ENCODE measurements at regions not wholly inside any gene's neighbourhood (a gene's known extent, or its start where the extent isn't known, plus 50 kb on each side); places are given as distances from the start of the nearest gene placed in this dataset.

GRCh38 chr4:141416677-141417363 lies 196.1 kb downstream of the ZNF330 start:
- intact Hi-C loops (cut with DNase I) = no loop called here
- Histone ChIP-seq H3K27me3 (no peaks in the 10 kb centered on the region), H3K36me3 (no peaks in the 10 kb centered on the region), H3K4me1 (no peaks in the 10 kb centered on the region), H3K4me3 (no peak overlapping the region), H3K9me3 (no peaks in the 10 kb centered on the region), H3K27ac (no peak overlapping the region)
- no peak for TF ChIP-seq CTCF (IDR thresholded peaks at IDR 0.05)
- ATAC-seq (no peak), DNase-seq (no peak)

- Histone ChIP-seq H3K27ac (no peak overlapping the region), H3K4me1 (no peaks in the 10 kb centered on the region), H3K4me3 (no peak overlapping the region), H3K36me3 (no peaks in the 10 kb centered on the region), H3K9me3 (no peaks in the 10 kb centered on the region), H3K27me3 (no peaks in the 10 kb centered on the region)
- TF ChIP-seq CTCF (IDR thresholded peaks at IDR 0.05) = no peak
- ATAC-seq = no peak
- no peak for DNase-seq
- intact Hi-C loops (cut with DNase I) = no loop called here
These were observed 196.7 kb downstream of the ZNF330 start for GRCh38 chr4:141417387-141417786.

GRCh38 chr4:141425124-141425523 lies 204.4 kb downstream of the ZNF330 start:
- Histone ChIP-seq H3K27me3 (no peaks in the 10 kb centered on the region), H3K9me3 (no peaks in the 10 kb centered on the region), H3K27ac (no peak overlapping the region), H3K36me3 (no peaks in the 10 kb centered on the region), H3K4me3 (no peak overlapping the region), H3K4me1 (no peaks in the 10 kb centered on the region)
- TF ChIP-seq CTCF (IDR thresholded peaks at IDR 0.05) = no peak
- intact Hi-C loops (cut with DNase I) = no loop called here
- ATAC-seq (no peak), DNase-seq (no peak)

- Histone ChIP-seq H3K36me3 (no peaks in the 10 kb centered on the region), H3K27me3 (no peaks in the 10 kb centered on the region), H3K9me3 (no peaks in the 10 kb centered on the region), H3K4me1 (no peaks in the 10 kb centered on the region), H3K27ac (no peak overlapping the region), H3K4me3 (no peak overlapping the region)
- no peak for TF ChIP-seq CTCF (IDR thresholded peaks at IDR 0.05)
- ATAC-seq (no peak), DNase-seq (no peak)
- intact Hi-C loops (cut with DNase I) = no loop called here
These were observed 207.1 kb downstream of the ZNF330 start for GRCh38 chr4:141427726-141428296.

- H3K9me3 ChIP-seq = no peaks in the 10 kb centered on the region
- H3K27ac ChIP-seq = no peak overlapping the region
- intact Hi-C loops (cut with DNase I) = no loop called here
- H3K36me3 ChIP-seq = no peaks in the 10 kb centered on the region
- no peak overlapping the region for H3K4me3 ChIP-seq
- ATAC-seq (no peak), DNase-seq (no peak)
- no peaks in the 10 kb centered on the region for H3K27me3 ChIP-seq
- no peaks in the 10 kb centered on the region for H3K4me1 ChIP-seq
- no peak for TF ChIP-seq CTCF (IDR thresholded peaks at IDR 0.05)
These were observed 206.4 kb upstream of the IL15 start for GRCh38 chr4:141429933-141430332.

Measured in upper lobe of right lung (tissue), 1 donor.